Common myeloid progenitor, CD34-positive (primary cell): ENCODE measurements at regions not wholly inside any gene's neighbourhood (a gene's known extent, or its start where the extent isn't known, plus 50 kb on each side); places are given as distances from the start of the nearest gene placed in this dataset.

Experiments used
- CTCF ChIA-PET: fragments of 350-600 bp; sonication (Branson Sonifier 250); formaldehyde crosslinking; loops from one replicate; lab custom pipeline; 2021; ENCODE audit warnings: antibody characterized with exemption; lab: Charles Lee
- POLR2A ChIA-PET: fragments of 350-600 bp; sonication (Branson Sonifier 250); formaldehyde crosslinking; loops from one replicate; lab custom pipeline; 2021; ENCODE audit warnings: antibody characterized with exemption; lab: Charles Lee
- DNase-seq, 3 donors: peaks; one replicate each; pipeline versions ENCODE4 v3.0.0 to v3.0.0-alpha.2; 2013
- H3K27ac ChIP-seq, 2 experiments: 1 replicate in 1 of 2; 2 replicates in 1 of 2; pipeline ENCODE4 v1.7.0; 2013; ENCODE audit warnings: inconsistent platforms in 2 of 2, low read length in 2 of 2, mild to moderate bottlenecking in 2 of 2, low read depth in 1 of 2, moderate library complexity in 1 of 2; ENCODE audit not compliant: severe bottlenecking in 2 of 2, insufficient read depth in 1 of 2, poor library complexity in 1 of 2
- H3K27me3 ChIP-seq, 5 experiments: replicated peaks in 2 of 5; 1 replicate in 3 of 5; 2 replicates in 2 of 5; pipeline versions ENCODE4 v1.6.1 to v1.7.0; 2013; ENCODE audit warnings: low read length in 4 of 5, mild to moderate bottlenecking in 2 of 5, moderate library complexity in 2 of 5, inconsistent platforms in 1 of 5; ENCODE audit not compliant: insufficient read depth in 5 of 5, control insufficient read depth in 4 of 5
- H3K36me3 ChIP-seq, 4 experiments: 1 replicate in 2 of 4; 2 replicates in 2 of 4; pipeline versions ENCODE4 v1.6.1 to v1.7.0; 2013; ENCODE audit warnings: low read length in 3 of 4, control low read depth in 1 of 4, mild to moderate bottlenecking in 1 of 4; ENCODE audit not compliant: control insufficient read depth in 4 of 4, insufficient read depth in 4 of 4
- H3K4me1 ChIP-seq, 4 experiments: 1 replicate in 3 of 4; 2 replicates in 1 of 4; pipeline versions ENCODE4 v1.6.1 to v1.7.1; 2013; ENCODE audit warnings: low read length in 3 of 4, mild to moderate bottlenecking in 3 of 4, control low read depth in 1 of 4, inconsistent platforms in 1 of 4, moderate library complexity in 1 of 4; ENCODE audit not compliant: control insufficient read depth in 4 of 4, insufficient read depth in 4 of 4; ENCODE audit errors: control extremely low read depth in 1 of 4
- H3K4me3 ChIP-seq, 7 experiments: 1 replicate in 4 of 7; 2 replicates in 3 of 7; pipeline versions ENCODE4 v1.5.1 to v1.7.0; 2013; ENCODE audit warnings: mild to moderate bottlenecking in 7 of 7, low read length in 6 of 7, moderate library complexity in 6 of 7, inconsistent platforms in 2 of 7, low read depth in 2 of 7, control low read depth in 1 of 7; ENCODE audit not compliant: insufficient read depth in 4 of 7, control insufficient read depth in 1 of 7; ENCODE audit errors: extremely low read depth in 1 of 7
- H3K9me3 ChIP-seq, 5 experiments: 1 replicate in 4 of 5; 2 replicates in 1 of 5; pipeline versions ENCODE4 v1.6.1 to v1.7.1; 2013; ENCODE audit warnings: low read length in 4 of 5, mild to moderate bottlenecking in 2 of 5, inconsistent platforms in 1 of 5, low read depth in 1 of 5, moderate library complexity in 1 of 5; ENCODE audit not compliant: control insufficient read depth in 4 of 5, insufficient read depth in 2 of 5; ENCODE audit errors: control extremely low read depth in 1 of 5
- WGBS: methylation state at CpG from one replicate; pipeline ENCODE4 v1.1.5; 2013; ENCODE audit not compliant: insufficient coverage; 5-methylcytosine and 5-hydroxymethylcytosine counted together

- CTCF ChIA-PET: no interaction called here
- Histone ChIP-seq H3K9me3 (peaks cover 0 to 2% (median 0%) of the 10 kb centered on the region in 5 experiments), H3K27me3 (no peaks in the 10 kb centered on the region), H3K27ac (no peak overlapping the region), H3K4me3 (no peak overlapping the region), H3K4me1 (no peaks in the 10 kb centered on the region), H3K36me3 (no peaks in the 10 kb centered on the region)
- DNase-seq: no peak
- POLR2A ChIA-PET: no interaction called here
- WGBS: 93% methylated on average over 3 of the region's 3 CpGs
Observed at GRCh38 chr13:74629985-74630384, 495.8 kb upstream of the KLF12 start.

GRCh38 chr13:74625541-74625940 is 491.3 kb upstream of the KLF12 start:
- no peak for DNase-seq
- Histone ChIP-seq H3K27ac (no peak overlapping the region), H3K9me3 (peaks cover 0 to 2% (median 0%) of the 10 kb centered on the region in 5 experiments), H3K36me3 (no peaks in the 10 kb centered on the region), H3K27me3 (no peaks in the 10 kb centered on the region), H3K4me3 (no peak overlapping the region), H3K4me1 (no peaks in the 10 kb centered on the region)
- ChIA-PET POLR2A (no interaction called here), CTCF (no interaction called here)
- no CpG with 5 or more reads among the region's 1 CpG for WGBS

GRCh38 chr13:74623761-74624160 is 489.6 kb upstream of the KLF12 start:
- no peak overlapping the region for H3K27ac ChIP-seq
- no peak overlapping the region for H3K4me3 ChIP-seq
- H3K9me3 ChIP-seq: no peaks in the 10 kb centered on the region
- no peak for DNase-seq
- H3K4me1 ChIP-seq: no peaks in the 10 kb centered on the region
- H3K27me3 ChIP-seq: no peaks in the 10 kb centered on the region
- CTCF ChIA-PET: no interaction called here
- no peaks in the 10 kb centered on the region for H3K36me3 ChIP-seq
- no CpG with 5 or more reads among the region's 1 CpG for WGBS
- POLR2A ChIA-PET: no interaction called here

- Histone ChIP-seq H3K27me3 (no peaks in the 10 kb centered on the region), H3K4me1 (no peaks in the 10 kb centered on the region), H3K36me3 (no peaks in the 10 kb centered on the region), H3K4me3 (no peak overlapping the region), H3K27ac (no peak overlapping the region), H3K9me3 (no peaks in the 10 kb centered on the region)
- WGBS: 50% methylated on average over 1 of the region's 1 CpG
- ChIA-PET POLR2A (no interaction called here), CTCF (no interaction called here)
- no peak for DNase-seq
Observed at GRCh38 chr13:74622284-74622683, 488.1 kb upstream of the KLF12 start.

GRCh38 chr13:74620711-74621110 is 486.5 kb upstream of the KLF12 start:
- no peaks in the 10 kb centered on the region for H3K27me3 ChIP-seq
- H3K9me3 ChIP-seq: no peaks in the 10 kb centered on the region
- no peaks in the 10 kb centered on the region for H3K36me3 ChIP-seq
- H3K4me1 ChIP-seq: no peaks in the 10 kb centered on the region
- CTCF ChIA-PET: no interaction called here
- H3K4me3 ChIP-seq: no peak overlapping the region
- no peak for DNase-seq
- H3K27ac ChIP-seq: no peak overlapping the region
- POLR2A ChIA-PET: no interaction called here
- WGBS: 100% methylated on average over 1 of the region's 2 CpGs

GRCh38 chr13:74620308-74620707 is 486.1 kb upstream of the KLF12 start:
- Histone ChIP-seq H3K36me3 (no peaks in the 10 kb centered on the region), H3K9me3 (no peaks in the 10 kb centered on the region), H3K4me3 (no peak overlapping the region), H3K27me3 (no peaks in the 10 kb centered on the region), H3K27ac (no peak overlapping the region), H3K4me1 (no peaks in the 10 kb centered on the region)
- WGBS: 95% methylated on average over 3 of the region's 4 CpGs
- DNase-seq: no peak
- POLR2A ChIA-PET: no interaction called here
- CTCF ChIA-PET: no interaction called here

- DNase-seq: no peak
- Histone ChIP-seq H3K9me3 (peaks cover 0 to 2% (median 1%) of the 10 kb centered on the region in 5 experiments), H3K4me3 (no peak overlapping the region), H3K27ac (no peak overlapping the region), H3K27me3 (peaks cover 0 to 2% (median 0%) of the 10 kb centered on the region in 5 experiments), H3K36me3 (no peaks in the 10 kb centered on the region), H3K4me1 (no peaks in the 10 kb centered on the region)
- ChIA-PET CTCF (no interaction called here), POLR2A (no interaction called here)
- WGBS: no CpG with 5 or more reads among the region's 3 CpGs
Observed at GRCh38 chr13:74597526-74597925, 463.3 kb upstream of the KLF12 start.
